Right lobe of liver (tissue), 6 donors: ENCODE measurements at regions not wholly inside any gene's neighbourhood (a gene's known extent, or its start where the extent isn't known, plus 50 kb on each side); places are given as distances from the start of the nearest gene placed in this dataset.

Source experiments
- ATAC-seq, 4 donors: fragments of 200-7000 bp; cut with Tn5 transposase; one replicate each; pipeline ENCODE4 v1.9.1; 2020; ENCODE audit warnings: mild to moderate bottlenecking in 4 of 4, moderate library complexity in 4 of 4
- DNase-seq, 3 donors: peaks; one replicate each; pipeline ENCODE4 v3.0.0-alpha.2; 2020
- H3K27ac ChIP-seq, 3 donors: fragments of 200-600 bp; one replicate each; pipeline ENCODE4 v1.8.0; 2022
- H3K27me3 ChIP-seq, 2 donors: fragments of 200-600 bp; one replicate each; pipeline ENCODE4 v1.8.0; 2022
- H3K36me3 ChIP-seq, 4 donors: fragments of 200-600 bp; sonication (generic) in 1 of 4; one replicate each; pipeline versions ENCODE4 v1.5.1 to v1.8.0; 2017 to 2022; ENCODE audit warnings: control low read depth in 1 of 4
- H3K4me1 ChIP-seq, 4 donors: fragments of 200-600 bp; sonication (generic) in 1 of 4; one replicate each; pipeline versions ENCODE4 v1.5.1 to v1.8.0; 2017 to 2022; ENCODE audit warnings: control low read depth in 1 of 4
- H3K4me3 ChIP-seq, 3 donors: fragments of 200-600 bp; one replicate each; pipeline ENCODE4 v1.8.0; 2022
- H3K9me3 ChIP-seq, 4 donors: fragments of 200-600 bp; sonication (generic) in 1 of 4; one replicate each; pipeline versions ENCODE4 v1.5.1 to v1.8.0; 2017 to 2022; ENCODE audit warnings: control low read depth in 1 of 4
- POLR2A ChIP-seq: fragments of 450-650 bp; IDR thresholded peaks from one replicate; pipeline ENCODE4 v1.6.1; 2017; ENCODE audit warnings: antibody characterized with exemption, mild to moderate bottlenecking
- WGBS: methylation state at CpG from one replicate; pipeline ENCODE4 v1.1.6; 2018; ENCODE audit warnings: low coverage, low lambda C conversion rate; ENCODE audit not compliant: insufficient coverage; ENCODE audit errors: missing lambda C conversion rate; 5-methylcytosine and 5-hydroxymethylcytosine counted together
- intact Hi-C, 2 donors: fragments of 100-400 bp; cut with DNase I; formaldehyde crosslinking; loops; one replicate each; pipeline versions ENCODE4 v1.11.2 to v1.14.1; 2022
- TF ChIP-seq, protein P1 (sequence below), 4 donors: fragments of 200-600 bp in 3 of 4; fragments of 450-650 bp in 1 of 4; IDR thresholded peaks; one replicate each; pipeline versions ENCODE4 v1.5.1 to v1.8.0; 2016 to 2022; ENCODE audit warnings: antibody characterized with exemption in 4 of 4, mild to moderate bottlenecking in 2 of 4
- donor health status: DM: no; HTN: yes; CAD: no.
- donor health status: DM: no; HTN: no; CAD: no.
- donor health status: DM: no; HTN: no; CAD: no.
- donor health status: DM: no; HTN: yes; CAD: no.
- donor health status: DM: no; HTN: yes; CAD: no.

DNA sequence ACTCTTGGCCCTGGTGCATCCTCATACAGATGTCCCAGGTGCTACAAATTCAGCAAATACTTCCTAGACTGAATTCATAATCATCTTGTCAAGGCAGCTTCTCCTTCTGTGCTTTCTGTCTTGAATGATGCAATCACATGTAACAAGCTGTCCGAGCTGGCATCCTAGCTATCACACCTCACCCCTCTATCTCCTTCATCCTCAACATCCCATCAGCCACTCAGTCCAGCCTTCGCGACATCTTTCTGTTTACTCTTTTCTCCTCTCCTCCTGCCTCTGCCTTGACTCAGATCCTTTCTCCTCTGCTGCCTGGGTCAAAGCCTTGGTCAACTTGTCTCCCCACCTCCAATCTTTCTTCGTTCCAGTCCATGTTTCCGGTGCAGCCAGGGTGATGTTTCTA lies 240.4 kb upstream of the CELF2 start:
- no peaks in the 10 kb centered on the region for H3K9me3 ChIP-seq
- H3K4me1 ChIP-seq: no peaks in the 10 kb centered on the region
- TF ChIP-seq, protein P1, sequence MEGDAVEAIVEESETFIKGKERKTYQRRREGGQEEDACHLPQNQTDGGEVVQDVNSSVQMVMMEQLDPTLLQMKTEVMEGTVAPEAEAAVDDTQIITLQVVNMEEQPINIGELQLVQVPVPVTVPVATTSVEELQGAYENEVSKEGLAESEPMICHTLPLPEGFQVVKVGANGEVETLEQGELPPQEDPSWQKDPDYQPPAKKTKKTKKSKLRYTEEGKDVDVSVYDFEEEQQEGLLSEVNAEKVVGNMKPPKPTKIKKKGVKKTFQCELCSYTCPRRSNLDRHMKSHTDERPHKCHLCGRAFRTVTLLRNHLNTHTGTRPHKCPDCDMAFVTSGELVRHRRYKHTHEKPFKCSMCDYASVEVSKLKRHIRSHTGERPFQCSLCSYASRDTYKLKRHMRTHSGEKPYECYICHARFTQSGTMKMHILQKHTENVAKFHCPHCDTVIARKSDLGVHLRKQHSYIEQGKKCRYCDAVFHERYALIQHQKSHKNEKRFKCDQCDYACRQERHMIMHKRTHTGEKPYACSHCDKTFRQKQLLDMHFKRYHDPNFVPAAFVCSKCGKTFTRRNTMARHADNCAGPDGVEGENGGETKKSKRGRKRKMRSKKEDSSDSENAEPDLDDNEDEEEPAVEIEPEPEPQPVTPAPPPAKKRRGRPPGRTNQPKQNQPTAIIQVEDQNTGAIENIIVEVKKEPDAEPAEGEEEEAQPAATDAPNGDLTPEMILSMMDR (IDR thresholded peaks at IDR 0.05): no peak
- no peak for TF ChIP-seq POLR2A
- no peak for ATAC-seq
- DNase-seq: no peak
- H3K27me3 ChIP-seq: no peaks in the 10 kb centered on the region
- intact Hi-C loops: no loop called here
- H3K36me3 ChIP-seq: no peaks in the 10 kb centered on the region
- 64% methylated on average over 5 of the region's 5 CpGs for WGBS
- H3K27ac ChIP-seq: no peak overlapping the region
- H3K4me3 ChIP-seq: no peak overlapping the region

DNA sequence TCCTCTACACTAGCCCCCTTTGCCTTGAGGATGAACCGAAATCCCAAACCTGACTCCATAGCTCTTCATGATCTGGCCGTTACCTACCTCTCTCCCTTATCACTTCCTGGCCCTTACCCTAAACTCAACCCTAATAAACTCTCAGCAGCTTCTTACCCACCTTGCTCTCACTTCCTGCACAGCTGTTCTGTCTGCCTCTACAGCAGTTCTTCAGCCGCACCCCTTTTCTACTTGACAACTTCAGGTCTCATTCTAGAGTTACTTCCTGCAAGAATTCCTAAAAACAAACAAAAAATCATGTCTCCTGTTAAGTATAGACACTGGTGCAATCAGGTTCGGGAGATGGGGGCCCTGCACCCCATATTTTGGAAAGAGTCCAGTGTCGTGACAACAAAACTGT lies 239.9 kb upstream of the CELF2 start:
- TF ChIP-seq, protein P1 (IDR thresholded peaks at IDR 0.05): no peak
- TF ChIP-seq POLR2A: no peak
- Histone ChIP-seq H3K27ac (no peak overlapping the region), H3K27me3 (no peaks in the 10 kb centered on the region), H3K9me3 (no peaks in the 10 kb centered on the region), H3K4me1 (no peaks in the 10 kb centered on the region), H3K36me3 (no peaks in the 10 kb centered on the region), H3K4me3 (no peak overlapping the region)
- DNase-seq: no peak
- WGBS: 49% methylated on average over 5 of the region's 5 CpGs
- intact Hi-C loops: no loop called here
- ATAC-seq: no peak

DNA sequence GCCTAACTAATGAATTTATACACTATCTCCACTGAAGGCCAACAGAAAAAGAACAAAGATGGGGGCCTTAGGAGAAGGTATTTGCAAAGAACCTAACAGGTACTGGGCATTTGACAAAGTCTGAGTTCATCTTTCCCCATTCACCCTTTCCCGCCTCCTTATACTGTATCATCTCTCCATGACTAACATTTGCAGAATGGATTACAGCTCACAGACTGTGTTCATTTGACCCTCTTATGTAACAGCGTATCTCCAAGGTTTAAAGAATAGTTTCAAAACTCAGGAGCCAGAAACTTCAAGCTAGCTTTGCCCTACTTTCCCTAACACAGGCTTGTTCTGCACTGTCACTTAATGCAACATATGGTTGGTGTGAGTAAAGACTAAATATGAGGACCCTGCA lies 238.7 kb upstream of the CELF2 start:
- no peaks in the 10 kb centered on the region for H3K27me3 ChIP-seq

DNA sequence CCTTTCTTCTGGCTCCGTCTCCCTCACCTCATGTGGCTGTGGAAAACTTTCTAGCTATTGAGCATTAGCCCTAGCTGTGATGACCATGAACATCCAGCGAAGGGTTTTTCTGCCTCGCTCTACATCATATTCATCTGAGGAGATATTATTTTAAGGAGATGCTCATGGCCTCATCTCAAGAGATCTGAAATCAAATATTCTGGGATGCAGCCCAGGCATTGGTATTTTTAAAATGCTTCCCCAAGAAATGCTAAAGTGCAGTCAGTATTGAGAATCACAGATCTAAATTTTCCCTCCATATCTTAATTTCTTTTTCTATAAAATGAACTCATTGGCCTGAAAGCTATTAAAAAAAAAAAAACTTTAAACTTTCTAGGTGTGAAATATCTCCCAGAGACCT lies 238.2 kb upstream of the CELF2 start:
- Histone ChIP-seq H3K27me3 (no peaks in the 10 kb centered on the region), H3K9me3 (no peaks in the 10 kb centered on the region), H3K4me3 (no peak overlapping the region), H3K27ac (no peak overlapping the region), H3K4me1 (no peaks in the 10 kb centered on the region), H3K36me3 (no peaks in the 10 kb centered on the region)
- ATAC-seq (no peak), DNase-seq (no peak)
- intact Hi-C loops: no loop called here
- TF ChIP-seq, protein P1 (IDR thresholded peaks at IDR 0.05): no peak
- no peak for TF ChIP-seq POLR2A
- WGBS: 65% methylated on average over 3 of the region's 3 CpGs

More for the DNA sequence above, 238.7 kb upstream of the CELF2 start:
- Histone ChIP-seq H3K9me3 (no peaks in the 10 kb centered on the region), H3K36me3 (no peaks in the 10 kb centered on the region), H3K4me1 (no peaks in the 10 kb centered on the region), H3K4me3 (no peak overlapping the region), H3K27ac (no peak overlapping the region)
- intact Hi-C loops: no loop called here
- no peak for TF ChIP-seq POLR2A
- TF ChIP-seq, protein P1 (IDR thresholded peaks at IDR 0.05): no peak
- DNase-seq (no peak), ATAC-seq (no peak)
- WGBS: 73% methylated on average over 2 of the region's 2 CpGs

DNA sequence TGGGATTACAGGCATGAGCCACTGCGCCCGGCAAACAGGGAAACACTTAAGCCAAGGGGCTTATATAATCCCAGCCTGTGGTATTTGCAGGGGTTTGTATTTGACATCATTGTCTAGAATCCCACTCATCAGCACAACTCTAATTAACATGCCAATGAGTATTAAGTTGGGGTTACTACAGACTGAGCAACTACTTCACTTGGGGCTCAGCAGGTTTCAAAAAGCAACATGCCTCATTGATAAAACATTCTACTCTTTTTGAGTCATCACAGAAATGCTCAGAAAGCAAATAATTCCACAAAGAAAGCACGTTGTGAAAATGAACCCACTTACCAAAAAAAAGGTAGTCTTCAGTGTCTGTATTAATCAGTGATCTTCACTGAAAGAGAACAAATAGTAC lies 236.9 kb upstream of the CELF2 start:
- Histone ChIP-seq H3K9me3 (no peaks in the 10 kb centered on the region), H3K4me1 (no peaks in the 10 kb centered on the region), H3K4me3 (no peak overlapping the region), H3K27ac (no peak overlapping the region), H3K27me3 (no peaks in the 10 kb centered on the region), H3K36me3 (no peaks in the 10 kb centered on the region)
- no peak for DNase-seq
- WGBS: 15% methylated on average over 1 of the region's 3 CpGs
- no peak for ATAC-seq
- intact Hi-C loops: no loop called here
- TF ChIP-seq, protein P1 (IDR thresholded peaks at IDR 0.05): no peak
- no peak for TF ChIP-seq POLR2A
